G401 (cell line): ENCODE measurements at regions not wholly inside any gene's neighbourhood (a gene's known extent, or its start where the extent isn't known, plus 50 kb on each side); places are given as distances from the start of the nearest gene placed in this dataset.
A peak's percentile ranks its signal among the peaks of the same experiment; 100 is the strongest.
"Not testable (repeated sequence)": the region's sequence is repeated elsewhere in the genome, so short reads cannot be mapped to it uniquely, and the experiment has no call there.

Experiments
- DNase-seq: peaks from one replicate; pipeline ENCODE4 v3.0.0-alpha.2; 2015; ENCODE audit warnings: low spot score
- in situ Hi-C: cut with HindIII; loops from 2 replicates; pipeline ENCODE4 v1.10.0; 2016; ENCODE audit warnings: low sequenced_read_pairs, mixed read lengths

DNA sequence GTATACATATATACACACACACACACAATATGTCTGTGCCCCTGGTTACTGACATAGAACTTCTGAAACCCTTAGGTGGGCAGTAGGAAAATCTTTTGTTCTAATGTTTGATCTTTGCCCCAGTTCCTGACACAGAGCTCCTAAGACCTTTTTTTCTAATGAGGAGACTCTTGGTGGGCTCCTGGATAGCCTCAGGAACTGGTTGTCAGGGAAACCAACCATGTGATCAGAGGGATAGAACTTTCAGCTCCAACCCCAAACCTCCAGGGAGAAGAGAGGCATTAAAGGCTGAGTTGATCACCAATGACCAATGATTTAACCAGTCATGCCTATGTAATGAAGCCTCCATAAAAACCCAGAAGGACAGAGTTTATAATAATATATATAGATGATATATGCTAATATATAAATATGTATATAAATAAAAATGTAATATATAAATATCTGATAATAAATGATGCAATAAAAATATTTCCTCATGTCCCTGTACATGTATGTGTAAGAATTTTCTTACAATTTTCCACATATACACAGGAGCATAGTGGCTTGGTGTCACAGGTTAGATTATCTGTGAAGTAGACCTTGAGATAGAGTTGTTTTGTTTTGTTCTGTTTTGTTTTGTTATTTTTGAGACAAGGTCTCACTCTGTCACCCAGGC lies 93.3 kb downstream of the GPX5 start:
- no peak for DNase-seq
- in situ Hi-C loops = no loop called here

GRCh38 chr6:28621268-28621667 lies 95.6 kb downstream of the GPX5 start:
- in situ Hi-C loops, DNase-seq: not testable (repeated sequence)

DNA sequence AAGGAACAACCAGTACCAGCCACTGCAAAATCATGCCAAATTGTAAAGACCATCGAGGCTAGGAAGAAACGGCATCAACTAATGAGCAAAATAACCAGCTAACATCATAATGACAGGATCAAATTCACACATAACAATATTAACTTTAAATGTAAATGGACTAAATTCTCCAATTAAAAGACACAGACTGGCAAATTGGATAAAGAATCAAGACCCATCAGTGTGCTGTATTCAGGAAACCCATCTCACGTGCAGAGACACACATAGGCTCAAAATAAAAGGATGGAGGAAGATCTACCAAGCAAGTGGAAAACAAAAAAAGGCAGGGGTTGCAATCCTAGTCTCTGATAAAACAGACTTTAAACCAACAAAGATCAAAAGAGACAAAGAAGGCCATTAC lies 97.6 kb downstream of the GPX5 start:
- DNase-seq, in situ Hi-C loops: not testable (repeated sequence)

- in situ Hi-C loops, DNase-seq: not testable (repeated sequence)
Observed at GRCh38 chr6:28626386-28626785, 100.7 kb downstream of the GPX5 start.

GRCh38 chr6:28632326-28632851 lies 106.7 kb downstream of the GPX5 start:
- DNase-seq = no peak
- in situ Hi-C loops = no loop called here

GRCh38 chr6:28633445-28634215 lies 107.9 kb downstream of the GPX5 start:
- in situ Hi-C loops = no loop called here
- peak; percentile 52 for DNase-seq

DNA sequence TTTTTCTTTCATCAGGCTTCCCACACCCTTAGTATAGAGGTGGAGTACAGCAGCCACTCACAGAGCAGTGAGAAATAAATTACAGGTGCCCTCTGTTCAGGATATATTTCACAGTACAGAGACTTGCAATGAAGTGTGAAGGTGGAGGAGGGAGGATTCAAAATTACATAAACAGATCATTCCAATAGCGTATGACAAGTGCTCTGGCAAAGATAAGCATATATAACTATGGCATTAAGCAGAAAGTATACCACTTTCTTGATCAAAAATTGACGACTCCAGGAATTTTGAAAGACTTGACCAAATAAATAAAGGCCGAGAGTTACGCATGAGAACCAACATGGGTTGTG lies 108.7 kb downstream of the GPX5 start:
- in situ Hi-C loops = no loop called here
- DNase-seq = no peak

DNA sequence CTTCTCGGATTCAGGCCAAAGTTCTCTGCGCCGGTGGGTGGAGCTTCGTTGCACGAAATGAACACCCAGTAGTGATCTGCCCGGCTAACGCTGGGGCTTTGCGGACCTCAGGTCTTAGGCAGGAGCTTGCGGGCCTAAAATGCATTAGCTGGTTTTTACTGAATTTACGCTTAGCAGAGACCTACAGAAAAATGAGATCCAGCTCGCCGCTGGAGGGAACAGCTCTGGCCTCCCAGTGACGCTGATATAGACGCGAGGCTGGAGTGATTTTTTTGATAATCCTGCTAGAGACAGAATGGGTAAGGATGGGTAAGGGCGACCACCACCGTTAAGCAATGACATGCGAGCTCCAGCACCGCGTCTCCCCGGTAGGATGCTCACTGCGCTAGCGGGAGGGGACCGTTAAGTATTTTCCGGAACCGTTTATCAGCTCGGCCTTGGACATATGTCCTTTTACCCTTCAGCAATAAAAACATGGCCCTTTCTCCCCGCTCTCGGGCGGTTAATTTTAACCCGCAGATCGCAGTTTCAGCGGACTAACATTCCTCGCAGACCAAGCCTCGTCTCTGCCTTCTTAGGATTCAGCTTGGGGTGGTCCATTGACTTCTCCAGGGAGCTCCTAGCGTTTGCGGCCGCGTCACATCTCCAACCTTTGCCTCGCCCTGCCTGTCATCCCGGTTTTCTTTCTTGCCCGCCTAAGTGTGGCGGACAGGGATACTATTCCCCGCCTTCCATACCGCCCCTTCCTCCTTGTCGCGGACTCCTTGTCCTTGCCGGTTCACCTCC lies 109.3 kb downstream of the GPX5 start:
- peak; percentile 96 for DNase-seq
- in situ Hi-C loops = no loop called here

- in situ Hi-C loops = no loop called here
- peak; percentile 80 for DNase-seq
Observed at GRCh38 chr6:28635547-28636158, 110.0 kb downstream of the GPX5 start.

DNA sequence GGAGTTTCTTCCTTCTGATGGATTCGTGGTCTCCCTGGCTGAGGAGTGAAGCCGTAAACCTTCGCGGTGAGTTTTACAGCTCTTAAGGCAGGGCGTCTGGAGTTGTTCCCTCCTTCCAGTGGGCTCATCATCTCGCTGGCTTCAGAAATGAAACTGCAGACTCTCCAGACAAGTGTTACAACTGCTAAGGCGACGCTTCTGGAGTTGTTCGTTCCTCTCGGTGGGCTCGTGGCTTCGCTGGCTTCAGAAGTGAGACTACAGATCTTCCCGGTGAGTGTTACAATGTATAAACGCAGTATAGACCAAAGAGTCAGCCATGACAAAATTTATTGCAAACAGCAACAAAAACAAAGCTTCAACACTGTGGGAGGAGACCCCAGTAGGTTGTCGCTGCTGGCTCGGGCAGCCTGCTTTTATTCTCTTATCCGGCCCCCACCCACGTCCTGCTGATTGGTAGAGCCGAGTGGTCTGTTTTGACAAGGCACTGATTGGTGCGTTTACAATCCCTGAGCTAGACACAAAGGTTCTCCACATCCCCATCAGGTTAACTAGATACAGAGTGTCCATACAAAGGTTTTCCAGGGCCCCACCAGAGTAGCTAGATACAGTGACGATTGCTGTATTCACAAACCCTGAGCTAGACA lies 113.2 kb downstream of the GPX5 start:
- in situ Hi-C loops = no loop called here
- DNase-seq = no peak

GRCh38 chr6:28639445-28640290 lies 114.0 kb downstream of the GPX5 start:
- DNase-seq, in situ Hi-C loops: not testable (repeated sequence)

DNA sequence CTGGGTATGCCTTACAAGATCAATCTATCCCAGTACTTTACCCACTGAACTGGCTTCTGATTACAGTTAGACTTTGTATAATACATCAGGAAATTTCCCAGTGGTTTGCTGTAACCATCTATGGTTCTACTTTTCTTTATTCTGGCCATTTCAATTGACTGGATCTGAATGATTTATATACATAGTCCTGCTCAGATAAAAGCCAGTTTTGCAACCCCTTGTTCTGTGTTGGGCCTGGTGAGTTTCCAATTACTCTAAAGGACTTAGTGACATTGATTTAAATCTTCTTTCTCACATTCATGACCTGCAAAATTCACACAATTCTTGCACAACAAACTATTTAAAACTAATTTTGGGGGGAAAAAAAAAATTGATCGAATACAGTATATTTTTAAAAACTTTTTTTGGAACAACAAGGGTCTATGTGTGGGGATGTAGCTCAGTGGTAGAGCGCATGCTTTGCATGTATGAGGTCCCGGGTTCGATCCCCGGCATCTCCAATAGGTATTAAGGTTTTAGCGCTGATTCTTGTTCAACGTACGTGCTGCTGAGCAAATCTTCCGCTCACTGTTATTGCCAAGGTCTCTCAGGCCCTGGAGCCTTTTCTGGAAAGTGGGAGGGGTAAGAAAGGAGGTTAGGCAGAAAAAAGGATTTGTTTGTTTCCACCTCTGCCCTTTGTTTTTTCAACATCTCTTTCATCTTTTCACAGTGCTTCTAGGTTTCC lies 117.5 kb downstream of the GPX5 start:
- in situ Hi-C loops = no loop called here
- peak; percentile 60 for DNase-seq

- in situ Hi-C loops = no loop called here
- no peak for DNase-seq
Observed at GRCh38 chr6:28646650-28647049, 121.0 kb downstream of the GPX5 start.

DNA sequence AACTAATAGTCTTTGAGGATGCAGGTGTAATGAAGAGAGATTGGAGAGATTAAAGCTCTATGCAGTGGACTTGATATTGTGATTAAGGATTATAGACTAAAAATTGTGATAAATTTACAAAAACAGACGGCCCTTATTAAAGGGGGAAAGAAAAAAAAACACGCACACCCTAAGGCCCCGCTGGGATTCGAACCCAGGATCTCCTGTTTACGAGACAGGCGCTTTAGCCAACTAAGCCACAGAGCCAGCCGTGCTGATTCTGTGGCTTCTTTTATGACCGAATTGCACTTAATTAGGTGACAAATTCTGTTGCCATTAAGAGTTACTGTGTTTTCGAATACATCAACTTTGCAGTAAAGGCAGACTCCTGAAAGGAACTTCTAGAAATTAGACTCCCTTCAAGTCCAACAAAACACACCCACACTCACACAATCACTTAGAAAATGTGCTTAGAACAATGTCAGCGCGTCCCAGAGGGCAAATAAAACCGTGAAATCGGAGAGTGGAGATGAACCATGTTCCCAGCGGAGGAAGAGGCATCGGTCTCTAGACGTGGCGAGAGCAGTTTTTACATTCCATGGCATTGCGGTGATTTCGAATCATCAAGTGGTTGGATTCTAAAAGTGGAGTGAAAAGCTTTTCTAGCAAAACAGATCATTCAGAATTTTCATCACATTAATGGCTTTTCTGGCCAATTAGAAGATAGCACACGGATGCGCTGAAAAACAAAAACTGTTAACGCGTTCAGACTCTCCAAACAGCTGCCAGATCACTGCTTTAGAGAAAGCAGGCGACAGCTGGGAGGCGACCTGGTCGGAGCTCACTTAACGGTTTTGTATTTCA lies 122.6 kb downstream of the GPX5 start:
- in situ Hi-C loops = no loop called here
- DNase-seq = peak; percentile 90

- in situ Hi-C loops = no loop called here
- DNase-seq = peak; percentile 53
Observed at GRCh38 chr6:28648878-28649375, 123.2 kb downstream of the GPX5 start.

GRCh38 chr6:28651161-28651560 lies 125.5 kb downstream of the GPX5 start:
- in situ Hi-C loops = no loop called here

DNA sequence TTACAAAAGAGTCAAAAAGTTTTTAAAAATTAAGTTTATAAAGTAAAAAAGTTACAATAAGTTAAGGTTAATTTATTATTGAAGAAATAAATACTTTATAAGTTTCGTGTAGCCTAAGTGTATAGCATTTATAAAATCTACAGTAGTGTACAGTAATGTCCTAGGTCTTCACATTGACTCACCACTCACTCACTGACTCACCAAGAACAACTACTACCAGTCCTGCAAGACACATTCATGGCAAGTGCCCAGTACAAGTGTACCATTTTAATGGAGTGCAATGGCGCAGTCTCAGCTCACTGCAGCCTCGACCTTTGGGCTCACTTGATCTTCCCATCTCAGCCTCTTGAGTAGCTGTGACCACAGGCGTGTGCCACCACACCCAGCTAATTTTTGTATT lies 128.2 kb downstream of the GPX5 start:
- in situ Hi-C loops = no loop called here
- no peak for DNase-seq

More at GRCh38 chr6:28651161-28651560, 125.5 kb downstream of the GPX5 start:
- no peak for DNase-seq
